Non-pigmented ciliary epithelial cell (primary cell): ENCODE measurements at regions not wholly inside any gene's neighbourhood (a gene's known extent, or its start where the extent isn't known, plus 50 kb on each side); places are given as distances from the start of the nearest gene placed in this dataset.
A peak's percentile ranks its signal among the peaks of the same experiment; 100 is the strongest.
"Not testable (repeated sequence)": the region's sequence is repeated elsewhere in the genome, so short reads cannot be mapped to it uniquely, and the experiment has no call there.

Experiments used
- DNase-seq: peaks from one replicate; pipeline ENCODE4 v3.0.0-alpha.2; 2010; ENCODE audit warnings: low read depth

DNA sequence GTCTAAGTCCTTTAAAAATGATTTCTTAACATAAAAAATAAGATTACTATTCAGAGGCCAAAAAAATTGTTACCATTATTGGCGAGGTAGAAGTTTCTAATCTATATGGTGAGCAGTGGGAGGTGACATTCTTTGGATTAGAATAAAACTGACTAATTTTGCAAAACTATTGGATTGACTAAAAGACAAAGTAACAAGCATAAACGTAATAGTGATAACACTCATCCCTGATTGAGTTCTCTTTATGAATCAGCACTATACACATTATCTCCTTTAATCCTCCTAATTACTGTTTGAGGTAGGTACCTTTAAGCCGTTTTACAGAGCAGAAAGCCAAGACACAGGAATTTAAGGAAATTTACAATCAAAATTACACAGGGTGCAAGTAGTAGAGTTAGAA, 139.2 kb upstream of the NRP1 start:
- DNase-seq: no peak

GRCh38 chr10:33468006-33468405, 133.5 kb upstream of the NRP1 start:
- DNase-seq: not testable (repeated sequence)

DNA sequence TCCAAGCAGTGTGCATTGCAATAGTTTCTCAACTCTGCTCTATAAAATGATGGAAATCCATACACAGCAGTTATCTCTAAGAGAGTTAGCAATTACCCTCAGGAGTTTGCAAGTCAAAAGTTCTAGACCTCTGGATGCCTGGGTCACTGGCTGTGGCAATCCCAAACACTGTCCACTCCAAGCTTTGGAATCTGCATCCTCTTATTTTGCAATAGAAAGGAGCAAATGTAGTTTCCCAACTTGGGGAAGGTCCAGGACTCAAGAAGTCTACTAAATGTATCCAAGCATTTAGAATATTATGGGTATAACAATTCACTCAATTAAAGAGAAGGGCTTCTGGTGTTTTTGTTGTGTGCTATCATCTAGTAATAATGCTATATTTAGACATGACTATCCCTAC, 131.3 kb upstream of the NRP1 start:
- no peak for DNase-seq

- DNase-seq: no peak
Measured at GRCh38 chr10:33463011-33463410, 128.5 kb upstream of the NRP1 start.

- no peak for DNase-seq
Measured at GRCh38 chr10:33461295-33461640, 126.8 kb upstream of the NRP1 start.

GRCh38 chr10:33460505-33461294, 126.2 kb upstream of the NRP1 start:
- peak; percentile 37 for DNase-seq

DNA sequence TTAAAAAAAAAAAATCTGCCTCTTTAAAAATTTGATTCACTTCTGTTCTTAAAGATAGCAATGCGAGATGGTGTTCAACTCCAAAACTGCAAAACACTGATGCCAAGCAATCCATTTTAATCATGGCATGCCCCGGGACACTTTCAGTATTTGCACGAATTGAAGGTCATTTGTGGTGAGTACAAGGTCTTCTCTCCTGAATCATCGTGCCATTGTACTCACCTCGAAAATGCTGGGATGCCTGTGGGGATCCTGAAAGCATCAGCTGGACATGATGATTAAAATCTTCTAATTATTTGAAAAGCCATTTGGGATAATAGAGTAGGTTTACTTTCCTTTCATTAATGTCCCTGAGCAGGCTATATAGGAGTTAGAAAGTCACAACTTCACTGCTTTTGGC, 125.1 kb upstream of the NRP1 start:
- DNase-seq: no peak

DNA sequence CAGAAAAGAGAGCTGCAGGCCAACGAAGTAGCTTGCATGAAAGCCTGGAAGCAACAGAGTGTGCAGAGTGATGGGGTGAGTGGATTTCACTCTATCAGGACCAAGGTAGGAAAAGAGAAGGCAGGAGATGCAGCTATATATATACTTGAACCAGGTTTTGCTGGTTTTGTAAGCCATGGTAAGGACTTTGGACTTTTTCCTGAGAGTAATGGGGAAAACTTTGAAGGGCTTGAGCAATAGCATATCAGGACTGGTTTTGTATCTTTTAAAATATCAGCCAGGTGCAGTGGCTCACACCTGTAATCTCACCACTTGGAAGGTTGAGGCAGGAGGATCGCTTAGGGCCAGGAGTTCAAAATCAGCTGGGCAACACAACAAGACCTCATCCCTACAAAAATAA, 120.6 kb upstream of the NRP1 start:
- no peak for DNase-seq

DNA sequence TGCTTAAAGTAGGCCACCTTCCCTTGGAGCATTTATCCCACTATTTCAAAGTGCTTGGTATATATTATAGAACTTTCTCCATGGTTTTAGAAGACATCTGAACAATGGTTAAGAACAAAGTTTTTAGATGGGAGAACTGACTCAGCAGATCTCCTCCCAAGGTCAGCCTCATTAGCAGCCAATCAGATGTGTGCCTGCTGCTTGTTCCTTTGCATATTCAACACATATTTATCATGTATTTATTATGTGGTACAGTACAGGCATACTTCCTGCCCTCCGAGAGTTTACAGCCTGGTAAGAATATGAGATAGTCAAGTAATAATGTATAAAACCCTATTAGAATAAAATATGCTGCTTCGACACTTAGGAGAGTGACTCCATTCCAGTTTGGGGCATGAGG, 120.1 kb upstream of the NRP1 start:
- DNase-seq: no peak

GRCh38 chr10:33453081-33454025, 118.9 kb upstream of the NRP1 start:
- peak; percentile 60 for DNase-seq

GRCh38 chr10:33448421-33449140, 114.1 kb upstream of the NRP1 start:
- DNase-seq: no peak

- no peak for DNase-seq
Measured at GRCh38 chr10:33441561-33441960, 107.1 kb upstream of the NRP1 start.

DNA sequence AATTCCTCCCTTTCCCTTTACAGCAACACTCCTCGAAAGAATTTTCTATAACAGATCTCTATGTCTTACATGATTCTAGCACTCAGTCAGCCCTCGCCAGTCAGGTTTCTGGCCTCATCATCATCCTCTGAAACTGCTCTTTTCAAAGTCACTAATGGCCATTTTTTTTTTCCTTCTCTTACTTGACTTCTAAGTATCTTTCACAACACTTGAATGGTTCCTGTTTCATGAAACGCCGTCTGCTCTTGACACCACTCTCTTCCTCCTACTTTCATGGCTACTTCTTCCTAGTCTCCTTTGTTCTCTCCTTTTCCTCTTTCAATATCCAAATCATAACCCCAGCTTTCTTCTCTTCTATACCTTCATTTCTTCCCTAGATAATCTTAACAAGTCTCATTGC, 100.5 kb upstream of the NRP1 start:
- DNase-seq: no peak

DNA sequence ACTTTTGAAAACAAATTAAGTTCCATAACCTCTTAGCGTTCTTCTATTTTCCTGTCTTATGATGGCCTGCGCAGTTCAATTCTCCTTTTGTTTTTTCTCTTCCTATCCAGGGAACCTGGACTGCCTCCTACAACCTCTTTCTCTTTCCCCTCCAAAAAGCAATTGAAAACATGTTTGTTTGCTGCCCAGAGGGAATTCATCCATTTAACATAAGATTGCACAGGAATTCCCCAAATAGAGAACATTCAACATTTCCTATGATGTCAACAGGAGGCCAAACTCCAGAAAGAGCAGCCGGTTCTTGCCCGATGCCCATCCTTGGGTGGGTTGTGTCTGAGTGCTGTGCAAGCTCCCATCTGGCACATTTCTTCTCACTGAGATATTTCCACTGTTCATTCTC, 94.2 kb upstream of the NRP1 start:
- no peak for DNase-seq

DNA sequence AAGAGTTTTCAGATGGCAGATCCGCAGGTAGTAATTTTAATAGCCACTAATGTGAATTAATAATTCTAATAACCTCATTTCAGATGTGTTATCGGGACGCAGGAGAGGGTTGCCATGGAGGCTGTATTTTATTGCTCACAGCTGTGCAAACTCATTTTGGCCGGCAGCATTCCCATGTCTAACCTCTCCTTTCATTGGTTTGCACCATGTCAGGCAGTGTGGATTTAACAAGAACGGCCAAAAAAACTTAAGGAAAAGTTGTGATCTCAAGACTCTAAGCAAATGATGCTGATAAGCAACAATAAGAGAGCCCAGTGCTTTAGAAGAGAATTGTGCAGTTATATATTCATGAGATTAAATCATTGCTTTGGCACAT, 88.7 kb upstream of the NRP1 start:
- DNase-seq: no peak

DNA sequence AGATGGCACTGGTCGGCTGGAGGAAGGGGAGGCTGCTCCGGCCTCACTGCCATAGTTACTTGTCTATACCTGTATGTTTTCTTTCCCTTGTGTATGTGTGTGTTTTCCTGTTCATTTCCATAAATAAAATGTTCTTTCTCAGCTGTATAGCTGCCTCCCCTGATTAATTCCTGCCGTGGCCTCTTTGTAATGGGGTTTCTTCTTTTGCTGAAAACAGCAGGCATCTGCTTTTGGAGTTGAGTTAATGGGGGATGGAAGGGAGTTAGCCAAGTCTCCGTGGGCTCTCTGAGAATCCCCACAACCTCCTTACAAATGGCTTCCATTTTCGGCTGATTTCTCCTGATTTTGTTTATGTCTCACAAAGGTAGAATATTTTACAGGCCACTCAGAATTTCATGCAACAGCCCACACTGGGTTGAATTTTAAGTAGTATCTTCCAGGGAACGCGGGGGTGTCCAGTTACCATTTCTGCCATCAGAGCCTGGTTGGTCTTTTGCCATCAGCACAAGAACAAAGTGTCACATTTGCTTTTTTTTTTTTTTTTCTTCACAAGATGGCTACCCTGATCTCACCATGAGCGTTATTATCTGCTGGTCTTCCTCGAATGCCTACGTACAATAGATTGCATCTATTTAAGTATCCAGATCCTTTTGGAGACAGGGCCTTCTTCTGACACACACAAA, 88.1 kb upstream of the NRP1 start:
- no peak for DNase-seq

DNA sequence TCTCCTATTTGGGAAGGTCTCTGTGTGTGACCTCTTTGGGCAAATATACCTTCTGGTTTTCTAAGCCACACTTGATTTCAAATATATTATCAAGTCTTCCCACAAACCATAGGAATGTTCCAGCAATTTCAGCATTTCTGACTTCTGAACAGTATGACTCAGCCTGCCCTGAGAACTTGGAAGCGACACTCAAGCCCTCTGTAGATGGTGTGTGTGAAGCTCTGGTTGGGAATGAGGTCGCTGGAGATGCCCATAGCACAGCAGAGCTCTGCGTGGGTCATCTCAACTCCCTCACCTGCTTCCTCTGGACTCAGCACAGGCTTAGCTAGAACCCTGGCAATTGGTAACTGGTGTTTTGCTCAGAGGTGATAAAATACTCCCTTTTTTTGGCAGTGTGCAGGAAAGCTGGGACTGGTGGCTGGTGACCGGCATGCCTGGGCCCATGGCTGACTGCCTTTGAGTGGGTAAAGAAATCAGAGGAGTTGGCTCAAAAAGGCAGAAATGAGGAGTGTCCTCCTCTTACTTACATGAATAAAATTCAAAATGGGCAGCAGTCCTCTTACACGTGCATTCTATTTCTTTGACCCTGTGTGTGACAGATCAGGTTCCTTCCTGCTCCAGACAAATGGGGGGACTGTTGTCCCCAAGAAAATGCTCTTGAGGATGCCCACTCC, 87.5 kb upstream of the NRP1 start:
- DNase-seq: peak; percentile 89

DNA sequence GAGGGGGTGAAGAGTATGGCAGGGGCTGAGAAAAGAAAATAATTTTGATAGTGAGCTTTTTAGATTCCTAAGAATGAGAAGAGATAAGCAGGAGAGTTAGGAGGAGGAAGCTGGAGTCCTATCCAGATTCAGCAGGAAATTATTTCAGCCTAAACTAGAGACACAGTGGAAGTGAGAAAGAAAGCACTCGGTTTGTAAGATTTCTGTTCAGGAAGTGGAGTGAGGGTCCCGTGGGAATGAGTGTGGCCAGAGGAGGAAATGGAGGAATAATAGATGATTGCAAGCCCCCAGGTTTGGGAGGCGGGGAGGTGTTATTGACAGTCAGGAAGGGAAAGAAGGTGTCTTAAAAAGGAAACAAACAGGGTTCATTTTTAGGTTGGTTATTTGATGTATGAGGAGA, 84.8 kb upstream of the NRP1 start:
- no peak for DNase-seq

DNA sequence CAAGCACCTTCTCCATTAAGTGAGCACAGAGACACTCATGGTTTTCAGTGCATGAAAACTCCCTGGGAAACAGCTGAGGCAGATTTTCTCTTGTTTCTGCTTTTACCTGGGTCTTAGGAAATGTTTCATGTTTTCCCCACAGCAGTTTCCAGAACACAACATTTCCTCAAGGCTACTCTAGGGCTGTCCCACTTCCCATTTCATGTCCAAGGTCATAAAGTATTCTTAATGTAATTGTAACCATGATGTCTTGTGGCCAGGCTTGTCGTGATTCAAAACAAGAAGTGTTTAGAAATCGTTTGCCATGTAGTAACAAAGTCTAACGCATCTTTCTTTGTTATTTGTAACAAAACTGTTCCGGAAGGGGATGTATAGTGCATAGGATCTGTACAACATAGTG, 83.8 kb upstream of the NRP1 start:
- no peak for DNase-seq

DNA sequence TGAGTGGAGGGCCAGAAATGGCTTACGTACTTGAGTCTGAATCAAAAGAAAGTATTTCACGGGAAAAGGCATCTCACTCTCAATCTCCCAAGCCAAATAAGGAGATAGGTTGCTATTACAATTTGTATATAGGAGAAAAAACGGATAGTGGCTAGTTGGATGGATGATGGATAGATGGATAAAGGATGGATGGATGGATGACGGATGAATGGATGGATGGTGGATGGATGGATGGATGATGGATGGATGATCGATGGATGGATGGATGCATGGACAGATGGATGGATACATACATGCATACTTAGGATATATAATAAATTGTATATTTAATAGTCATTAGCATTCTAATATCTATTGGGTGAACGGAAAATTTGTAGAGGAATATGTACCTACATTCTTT, 82.2 kb upstream of the NRP1 start:
- DNase-seq: no peak

GRCh38 chr10:33416209-33416608, 81.7 kb upstream of the NRP1 start:
- no peak for DNase-seq

DNA sequence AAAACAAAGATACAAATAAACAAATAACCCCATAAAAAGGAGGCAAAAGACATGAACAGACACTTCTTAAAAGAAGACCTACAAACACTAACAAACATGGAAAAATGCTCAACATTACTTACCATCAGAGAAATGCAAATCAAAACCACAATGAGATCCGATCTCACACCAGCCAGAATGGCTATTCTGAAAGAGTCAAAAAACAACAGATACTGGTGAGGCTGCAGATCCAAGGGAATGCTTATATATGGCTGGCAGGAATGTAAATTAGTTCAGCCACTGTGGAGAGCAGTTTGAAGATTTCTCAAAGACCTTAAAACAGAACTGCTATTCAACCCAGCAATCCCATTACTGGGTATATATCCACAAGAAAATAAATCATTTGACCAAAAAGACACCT, 80.4 kb upstream of the NRP1 start:
- DNase-seq: no peak
